Adrenal gland (tissue), 5 donors: ENCODE measurements at regions not wholly inside any gene's neighbourhood (a gene's known extent, or its start where the extent isn't known, plus 50 kb on each side); places are given as distances from the start of the nearest gene placed in this dataset.

Experiments used
- POLR2A ChIP-seq, 2 donors: fragments of 450-650 bp; IDR thresholded peaks; one replicate each; pipeline ENCODE4 v1.6.1; 2017; ENCODE audit warnings: antibody characterized with exemption in 2 of 2, mild to moderate bottlenecking in 2 of 2, moderate library complexity in 1 of 2
- TF ChIP-seq, protein P1 (sequence below), 6 experiments: fragments of 450-650 bp in 4 of 6; fragments of 200-600 bp in 2 of 6; sonication (generic) in 1 of 6; IDR thresholded peaks; 1 replicate in 5 of 6; 2 replicates in 1 of 6; pipeline versions ENCODE4 v1.5.1 to v1.8.0; 2016 to 2021; ENCODE audit warnings: antibody characterized with exemption in 6 of 6, mild to moderate bottlenecking in 2 of 6, moderate library complexity in 1 of 6
- donor health status: DM: no; HTN: no; CAD: no.

DNA sequence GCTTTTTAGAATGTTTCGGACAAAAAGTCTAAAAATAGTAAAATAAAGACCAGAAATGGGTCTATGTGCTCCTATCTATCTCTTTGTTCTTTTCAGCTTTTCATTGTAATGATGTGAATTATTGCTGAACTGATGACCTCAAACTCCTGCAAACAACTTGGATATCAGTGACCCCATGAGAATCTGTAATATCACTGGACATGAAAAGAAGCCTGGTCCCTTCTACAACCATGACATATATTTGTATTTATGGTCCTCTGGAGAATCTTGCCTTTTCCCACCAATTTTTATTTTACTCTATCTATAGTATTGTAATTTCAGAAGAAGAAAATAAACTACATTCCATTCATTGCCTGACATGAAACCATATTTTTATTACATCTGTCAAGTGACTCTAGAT, 740.7 kb upstream of the CA10 start:
- TF ChIP-seq, protein P1, sequence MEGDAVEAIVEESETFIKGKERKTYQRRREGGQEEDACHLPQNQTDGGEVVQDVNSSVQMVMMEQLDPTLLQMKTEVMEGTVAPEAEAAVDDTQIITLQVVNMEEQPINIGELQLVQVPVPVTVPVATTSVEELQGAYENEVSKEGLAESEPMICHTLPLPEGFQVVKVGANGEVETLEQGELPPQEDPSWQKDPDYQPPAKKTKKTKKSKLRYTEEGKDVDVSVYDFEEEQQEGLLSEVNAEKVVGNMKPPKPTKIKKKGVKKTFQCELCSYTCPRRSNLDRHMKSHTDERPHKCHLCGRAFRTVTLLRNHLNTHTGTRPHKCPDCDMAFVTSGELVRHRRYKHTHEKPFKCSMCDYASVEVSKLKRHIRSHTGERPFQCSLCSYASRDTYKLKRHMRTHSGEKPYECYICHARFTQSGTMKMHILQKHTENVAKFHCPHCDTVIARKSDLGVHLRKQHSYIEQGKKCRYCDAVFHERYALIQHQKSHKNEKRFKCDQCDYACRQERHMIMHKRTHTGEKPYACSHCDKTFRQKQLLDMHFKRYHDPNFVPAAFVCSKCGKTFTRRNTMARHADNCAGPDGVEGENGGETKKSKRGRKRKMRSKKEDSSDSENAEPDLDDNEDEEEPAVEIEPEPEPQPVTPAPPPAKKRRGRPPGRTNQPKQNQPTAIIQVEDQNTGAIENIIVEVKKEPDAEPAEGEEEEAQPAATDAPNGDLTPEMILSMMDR (IDR thresholded peaks at IDR 0.05), result no peak
- no peak for TF ChIP-seq POLR2A (IDR thresholded peaks at IDR 0.05)
